ENCODE measurements at regions not wholly inside any gene's neighbourhood (a gene's known extent, or its start where the extent isn't known, plus 50 kb on each side); places are given as distances from the start of the nearest gene placed in this dataset.

GRCh38 chr3:3586336-3586735 is 212.9 kb upstream of the LRRN1 start (continued):
- TF ChIP-seq ZNF407 (IDR thresholded peaks at IDR 0.05; ENCODE audit: low read depth) = no peak
- TF ChIP-seq MCM7 (IDR thresholded peaks at IDR 0.05) = no peak
- TF ChIP-seq ZNF76 (CRISPR knock-in tag; IDR thresholded peaks at IDR 0.05; ENCODE audit: borderline replicate concordance) = no peak
- no peak for TF ChIP-seq POLR2H (tag; IDR thresholded peaks at IDR 0.05; ENCODE audit: low read depth)
- no peak for TF ChIP-seq ZNF609 (CRISPR knock-in tag; IDR thresholded peaks at IDR 0.05; ENCODE audit: borderline replicate concordance)
- no peak for TF ChIP-seq DPF2 (IDR thresholded peaks at IDR 0.05)
- TF ChIP-seq MYBL2 (IDR thresholded peaks at IDR 0.05; ENCODE audit: low read depth) = no peak
- TF ChIP-seq MYBL2 (CRISPR knock-in tag; IDR thresholded peaks at IDR 0.05; ENCODE audit: borderline replicate concordance) = no peak
- no peak for TF ChIP-seq ZNF77 (CRISPR knock-in tag; IDR thresholded peaks at IDR 0.05)

Measured in K562 (cell line).